HEK293 (cell line): ENCODE measurements at regions not wholly inside any gene's neighbourhood (a gene's known extent, or its start where the extent isn't known, plus 50 kb on each side); places are given as distances from the start of the nearest gene placed in this dataset.
"Not testable (repeated sequence)": the region's sequence is repeated elsewhere in the genome, so short reads cannot be mapped to it uniquely, and the experiment has no call there.

Source experiments
- CTCF ChIA-PET: fragments of 350-600 bp; formaldehyde crosslinking; extraction: SDS; loops from one replicate; lab custom pipeline; 2021; ENCODE audit warnings: antibody characterized with exemption; lab: Yijun Ruan, JAX
- POLR2A ChIA-PET: fragments of 300-600 bp; formaldehyde crosslinking; extraction: SDS; loops from one replicate; lab custom pipeline; 2020; ENCODE audit warnings: antibody characterized with exemption, inconsistent platforms; lab: Yijun Ruan, JAX
- H3K27ac ChIP-seq: fragments of 200-500 bp; sonication (Bioruptor generic); 2 replicates; pipeline ENCODE4 v1.5.1; 2014; ENCODE audit warnings: low read depth, low read length, control low read depth, inconsistent platforms; ENCODE audit errors: extremely low read depth
- H3K36me3 ChIP-seq, 2 experiments: fragments of 200-500 bp in 1 of 2; sonication (Bioruptor generic) in 1 of 2; 1 replicate in 1 of 2; 2 replicates in 1 of 2; pipeline ENCODE4 v1.5.1; 2014 to 2017; ENCODE audit warnings: inconsistent platforms in 2 of 2, low read length in 2 of 2; ENCODE audit not compliant: control insufficient read depth in 2 of 2, insufficient read depth in 1 of 2
- H3K4me1 ChIP-seq: fragments of 200-500 bp; sonication (Bioruptor generic); 2 replicates; pipeline ENCODE4 v1.5.1; 2014; ENCODE audit warnings: mild to moderate bottlenecking, low read length, inconsistent platforms; ENCODE audit not compliant: control insufficient read depth, insufficient read depth
- H3K4me3 ChIP-seq: 2 replicates; pipeline ENCODE4 v1.5.1; 2011; ENCODE audit warnings: low read depth, mild to moderate bottlenecking, control low read depth, low read length, moderate library complexity
- H3K9me3 ChIP-seq: fragments of 200-500 bp; sonication (Bioruptor generic); 2 replicates; pipeline ENCODE4 v1.5.1; 2014; ENCODE audit warnings: low read depth, low read length, inconsistent platforms; ENCODE audit not compliant: control insufficient read depth, insufficient read depth
- PRDM10 ChIP-seq: fragments of 450-650 bp; formaldehyde crosslinking; IDR thresholded peaks from 2 replicates; pipeline ENCODE4 v1.5.1; 2016; ENCODE audit warnings: missing biosample characterization, missing genetic modification characterization
- PRDM6 ChIP-seq: fragments of 450-650 bp; formaldehyde crosslinking; IDR thresholded peaks from 2 replicates; pipeline ENCODE4 v1.5.1; 2017; ENCODE audit warnings: missing biosample characterization, missing genetic modification characterization
- ZBTB49 ChIP-seq: fragments of 450-650 bp; formaldehyde crosslinking; IDR thresholded peaks from 2 replicates; pipeline ENCODE4 v1.5.1; 2016; ENCODE audit warnings: missing biosample characterization, missing genetic modification characterization, low read depth
- ZFP69B ChIP-seq: fragments of 450-650 bp; formaldehyde crosslinking; IDR thresholded peaks from 2 replicates; pipeline ENCODE4 v1.5.1; 2016; ENCODE audit warnings: missing biosample characterization, missing genetic modification characterization
- ZNF302 ChIP-seq: fragments of 450-650 bp; formaldehyde crosslinking; IDR thresholded peaks from 2 replicates; pipeline ENCODE4 v1.5.1; 2016; ENCODE audit warnings: missing biosample characterization, missing genetic modification characterization, low read depth
- ZNF350 ChIP-seq: fragments of 450-650 bp; formaldehyde crosslinking; IDR thresholded peaks from 2 replicates; pipeline ENCODE4 v1.5.0; 2017; ENCODE audit warnings: missing biosample characterization, mild to moderate bottlenecking, missing genetic modification characterization
- ZNF37A ChIP-seq: fragments of 450-650 bp; IDR thresholded peaks from 2 replicates; pipeline ENCODE4 v1.5.1; 2018; ENCODE audit warnings: missing biosample characterization, missing genetic modification characterization
- ZNF776 ChIP-seq: fragments of 450-650 bp; formaldehyde crosslinking; IDR thresholded peaks from 2 replicates; pipeline ENCODE4 v1.5.0; 2017; ENCODE audit warnings: missing biosample characterization, missing genetic modification characterization, borderline replicate concordance
- ZNF830 ChIP-seq: fragments of 450-650 bp; IDR thresholded peaks from 2 replicates; pipeline ENCODE4 v1.5.0; 2018; ENCODE audit warnings: missing biosample characterization, missing genetic modification characterization, low read depth, mild to moderate bottlenecking, moderate library complexity
- TF ChIP-seq, protein P1 (sequence below): fragments of 450-650 bp; formaldehyde crosslinking; IDR thresholded peaks from 2 replicates; pipeline ENCODE4 v1.5.1; 2016; ENCODE audit warnings: missing biosample characterization, missing genetic modification characterization
- TF ChIP-seq, protein P2 (sequence below): fragments of 450-650 bp; formaldehyde crosslinking; IDR thresholded peaks from 2 replicates; pipeline ENCODE4 v1.5.1; 2017; ENCODE audit warnings: missing biosample characterization, missing genetic modification characterization

DNA sequence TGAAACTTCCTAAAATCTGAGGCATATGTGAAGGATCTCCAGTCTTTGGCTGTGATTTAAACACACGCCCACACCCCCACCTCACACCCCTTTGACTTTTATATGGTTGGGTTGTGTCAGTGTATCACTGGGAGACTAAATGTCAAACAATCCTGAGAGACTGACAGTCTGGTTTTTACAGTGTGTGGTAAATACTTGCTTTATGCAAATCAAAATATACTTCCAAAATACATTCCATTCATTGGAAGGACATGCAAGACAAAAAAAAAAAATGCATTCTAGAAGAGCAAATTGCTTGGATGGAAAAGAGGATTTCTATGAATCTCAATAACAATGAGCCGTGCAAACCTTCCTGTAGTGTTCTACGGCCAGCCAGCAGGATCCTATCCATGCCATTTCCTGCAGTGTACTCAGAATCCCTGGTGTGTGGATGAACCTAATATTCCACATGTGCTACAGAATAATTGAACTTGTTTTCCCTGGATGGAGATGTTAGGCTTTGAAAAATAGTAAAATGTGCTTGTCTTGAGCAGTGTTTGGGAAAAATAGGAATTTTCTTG is 602.1 kb upstream of the GOT2 start:
- Histone ChIP-seq H3K4me3 (no peak overlapping the region), H3K9me3 (no peaks in the 10 kb centered on the region), H3K4me1 (no peaks in the 10 kb centered on the region), H3K36me3 (no peaks in the 10 kb centered on the region), H3K27ac (no peak overlapping the region)
- ChIA-PET CTCF (no interaction called here), POLR2A (no interaction called here)
- TF ChIP-seq ZNF302 (tag by site-specific recombination), result no peak
- TF ChIP-seq, protein P1, sequence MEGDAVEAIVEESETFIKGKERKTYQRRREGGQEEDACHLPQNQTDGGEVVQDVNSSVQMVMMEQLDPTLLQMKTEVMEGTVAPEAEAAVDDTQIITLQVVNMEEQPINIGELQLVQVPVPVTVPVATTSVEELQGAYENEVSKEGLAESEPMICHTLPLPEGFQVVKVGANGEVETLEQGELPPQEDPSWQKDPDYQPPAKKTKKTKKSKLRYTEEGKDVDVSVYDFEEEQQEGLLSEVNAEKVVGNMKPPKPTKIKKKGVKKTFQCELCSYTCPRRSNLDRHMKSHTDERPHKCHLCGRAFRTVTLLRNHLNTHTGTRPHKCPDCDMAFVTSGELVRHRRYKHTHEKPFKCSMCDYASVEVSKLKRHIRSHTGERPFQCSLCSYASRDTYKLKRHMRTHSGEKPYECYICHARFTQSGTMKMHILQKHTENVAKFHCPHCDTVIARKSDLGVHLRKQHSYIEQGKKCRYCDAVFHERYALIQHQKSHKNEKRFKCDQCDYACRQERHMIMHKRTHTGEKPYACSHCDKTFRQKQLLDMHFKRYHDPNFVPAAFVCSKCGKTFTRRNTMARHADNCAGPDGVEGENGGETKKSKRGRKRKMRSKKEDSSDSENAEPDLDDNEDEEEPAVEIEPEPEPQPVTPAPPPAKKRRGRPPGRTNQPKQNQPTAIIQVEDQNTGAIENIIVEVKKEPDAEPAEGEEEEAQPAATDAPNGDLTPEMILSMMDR (tag by site-specific recombination), result no peak

GRCh38 chr16:59331708-59332107 is 597.6 kb upstream of the GOT2 start:
- H3K36me3 ChIP-seq, H3K27ac ChIP-seq, POLR2A ChIA-PET, H3K4me3 ChIP-seq, H3K9me3 ChIP-seq, H3K4me1 ChIP-seq: not testable (repeated sequence)
- CTCF ChIA-PET, result interaction anchor here (0.7 kb wide), 1 partner anchor 361 kb away, joined by 3 read pairs; no protein-coding TSS in a partner anchor

DNA sequence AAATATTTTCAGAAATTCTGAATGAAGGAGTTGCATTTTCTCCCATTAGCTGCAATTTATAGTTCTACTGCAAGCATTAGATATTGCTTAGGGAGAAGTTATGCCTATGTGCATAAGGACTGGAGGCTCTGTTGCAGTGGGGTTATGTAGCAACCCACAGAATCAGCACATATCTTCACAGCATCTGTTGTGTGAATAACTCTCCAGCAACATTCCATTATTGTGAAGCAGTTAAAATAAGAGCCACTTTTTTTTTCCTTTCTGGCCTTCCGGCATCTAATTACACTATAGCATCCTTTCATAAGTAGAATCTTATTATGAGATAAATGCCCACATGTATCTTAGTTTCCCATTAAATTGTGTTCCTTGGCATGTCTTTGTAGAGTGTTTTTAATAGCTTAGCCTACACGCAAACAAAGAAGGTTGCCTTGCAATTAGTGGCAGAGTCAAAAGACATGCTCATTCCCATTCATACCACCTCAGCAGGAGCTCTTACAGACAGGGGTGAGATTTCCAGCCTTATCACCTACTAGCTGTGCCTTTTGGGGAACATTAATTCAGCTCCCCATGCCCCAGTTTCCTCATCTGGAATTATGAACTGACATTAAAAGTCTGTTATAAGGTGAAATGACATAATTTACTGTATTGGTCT is 596.0 kb upstream of the GOT2 start:
- H3K9me3 ChIP-seq, result no peaks in the 10 kb centered on the region
- no peak overlapping the region for H3K4me3 ChIP-seq
- H3K27ac ChIP-seq, result no peak overlapping the region
- CTCF ChIA-PET, result no interaction called here
- no peaks in the 10 kb centered on the region for H3K4me1 ChIP-seq
- no peaks in the 10 kb centered on the region for H3K36me3 ChIP-seq
- TF ChIP-seq ZNF37A (tag by site-specific recombination) (no peak), PRDM6 (tag by site-specific recombination) (no peak), ZFP69B (tag by site-specific recombination) (no peak), ZNF350 (tag by site-specific recombination) (no peak)
- POLR2A ChIA-PET, result interaction anchor here (0.7 kb wide), 1 partner anchor 499 kb away, joined by 4 read pairs; no protein-coding TSS in a partner anchor

- H3K36me3 ChIP-seq, result no peaks in the 10 kb centered on the region
- no peaks in the 10 kb centered on the region for H3K4me1 ChIP-seq
- TF ChIP-seq ZNF776 (tag by site-specific recombination), result no peak
- no peaks in the 10 kb centered on the region for H3K9me3 ChIP-seq
- POLR2A ChIA-PET, result no interaction called here
- H3K27ac ChIP-seq, result no peak overlapping the region
- CTCF ChIA-PET, result no interaction called here
- H3K4me3 ChIP-seq, result no peak overlapping the region
Measured at GRCh38 chr16:59328961-59329360, 594.8 kb upstream of the GOT2 start.

- TF ChIP-seq, protein P2, sequence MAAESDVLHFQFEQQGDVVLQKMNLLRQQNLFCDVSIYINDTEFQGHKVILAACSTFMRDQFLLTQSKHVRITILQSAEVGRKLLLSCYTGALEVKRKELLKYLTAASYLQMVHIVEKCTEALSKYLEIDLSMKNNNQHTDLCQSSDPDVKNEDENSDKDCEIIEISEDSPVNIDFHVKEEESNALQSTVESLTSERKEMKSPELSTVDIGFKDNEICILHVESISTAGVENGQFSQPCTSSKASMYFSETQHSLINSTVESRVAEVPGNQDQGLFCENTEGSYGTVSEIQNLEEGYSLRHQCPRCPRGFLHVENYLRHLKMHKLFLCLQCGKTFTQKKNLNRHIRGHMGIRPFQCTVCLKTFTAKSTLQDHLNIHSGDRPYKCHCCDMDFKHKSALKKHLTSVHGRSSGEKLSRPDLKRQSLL (tag by site-specific recombination), result no peak
- TF ChIP-seq ZNF302 (tag by site-specific recombination), result no peak
- no peak for TF ChIP-seq ZBTB49
- TF ChIP-seq ZNF830 (tag by site-specific recombination), result no peak
- no peak for TF ChIP-seq PRDM10 (tag by site-specific recombination)
- no peak overlapping the region for H3K27ac ChIP-seq
- H3K4me1 ChIP-seq, result no peaks in the 10 kb centered on the region
Measured at GRCh38 chr16:59327894-59328293, 593.8 kb upstream of the GOT2 start.

More at GRCh38 chr16:59327894-59328293, 593.8 kb upstream of the GOT2 start:
- H3K9me3 ChIP-seq, result no peaks in the 10 kb centered on the region
- H3K4me3 ChIP-seq, result no peak overlapping the region
- POLR2A ChIA-PET, result no interaction called here
- CTCF ChIA-PET, result no interaction called here
- no peaks in the 10 kb centered on the region for H3K36me3 ChIP-seq
